GM12874 (cell line): ENCODE measurements at regions not wholly inside any gene's neighbourhood (a gene's known extent, or its start where the extent isn't known, plus 50 kb on each side); places are given as distances from the start of the nearest gene placed in this dataset.

Source experiments
- TF ChIP-seq, protein P1 (sequence below): IDR thresholded peaks from 2 replicates; pipeline ENCODE4 v1.5.1; 2011; ENCODE audit warnings: low read depth, mild to moderate bottlenecking, control low read depth, low read length, moderate library complexity; ENCODE audit not compliant: insufficient read depth

DNA sequence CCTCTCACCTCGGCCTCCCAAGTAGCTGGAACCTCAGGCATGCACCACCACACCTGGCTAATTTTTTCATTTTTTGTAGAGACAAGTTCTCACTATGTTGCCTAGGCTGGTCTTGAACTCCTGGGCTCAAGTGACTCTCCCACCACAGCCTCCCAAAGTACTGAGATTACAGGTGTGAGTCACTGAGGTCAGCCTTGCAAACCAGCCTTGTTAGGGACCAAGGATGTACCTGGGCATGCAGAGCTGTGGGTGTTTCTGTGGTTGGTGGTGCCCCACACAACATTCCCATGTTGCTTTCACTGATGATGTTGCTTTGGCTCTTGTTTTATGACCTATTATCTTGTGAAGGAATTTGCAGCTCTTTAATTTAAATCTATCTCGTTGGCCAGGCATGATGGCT lies 54.8 kb downstream of the OTUD1 start:
- TF ChIP-seq, protein P1, sequence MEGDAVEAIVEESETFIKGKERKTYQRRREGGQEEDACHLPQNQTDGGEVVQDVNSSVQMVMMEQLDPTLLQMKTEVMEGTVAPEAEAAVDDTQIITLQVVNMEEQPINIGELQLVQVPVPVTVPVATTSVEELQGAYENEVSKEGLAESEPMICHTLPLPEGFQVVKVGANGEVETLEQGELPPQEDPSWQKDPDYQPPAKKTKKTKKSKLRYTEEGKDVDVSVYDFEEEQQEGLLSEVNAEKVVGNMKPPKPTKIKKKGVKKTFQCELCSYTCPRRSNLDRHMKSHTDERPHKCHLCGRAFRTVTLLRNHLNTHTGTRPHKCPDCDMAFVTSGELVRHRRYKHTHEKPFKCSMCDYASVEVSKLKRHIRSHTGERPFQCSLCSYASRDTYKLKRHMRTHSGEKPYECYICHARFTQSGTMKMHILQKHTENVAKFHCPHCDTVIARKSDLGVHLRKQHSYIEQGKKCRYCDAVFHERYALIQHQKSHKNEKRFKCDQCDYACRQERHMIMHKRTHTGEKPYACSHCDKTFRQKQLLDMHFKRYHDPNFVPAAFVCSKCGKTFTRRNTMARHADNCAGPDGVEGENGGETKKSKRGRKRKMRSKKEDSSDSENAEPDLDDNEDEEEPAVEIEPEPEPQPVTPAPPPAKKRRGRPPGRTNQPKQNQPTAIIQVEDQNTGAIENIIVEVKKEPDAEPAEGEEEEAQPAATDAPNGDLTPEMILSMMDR, result no peak

DNA sequence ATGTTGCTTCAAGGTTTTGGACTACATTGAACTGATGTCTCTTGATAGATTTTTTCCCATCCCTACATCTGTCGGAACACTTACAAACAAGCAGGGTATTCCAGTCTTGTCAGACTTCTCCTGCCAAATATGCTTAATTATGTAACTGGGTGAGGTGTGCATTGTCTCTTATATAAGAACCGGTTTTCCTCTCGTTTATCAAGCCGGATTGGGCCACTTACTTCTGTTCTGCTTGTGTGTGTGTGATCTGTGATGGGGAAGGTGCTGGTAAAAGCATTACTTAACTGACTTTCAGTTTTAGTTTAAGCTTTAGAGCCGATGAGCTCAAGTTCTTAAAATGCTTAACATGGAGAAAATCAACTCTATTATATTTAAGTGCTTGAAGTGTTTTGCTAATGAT lies 57.9 kb downstream of the OTUD1 start:
- TF ChIP-seq, protein P1, result no peak

DNA sequence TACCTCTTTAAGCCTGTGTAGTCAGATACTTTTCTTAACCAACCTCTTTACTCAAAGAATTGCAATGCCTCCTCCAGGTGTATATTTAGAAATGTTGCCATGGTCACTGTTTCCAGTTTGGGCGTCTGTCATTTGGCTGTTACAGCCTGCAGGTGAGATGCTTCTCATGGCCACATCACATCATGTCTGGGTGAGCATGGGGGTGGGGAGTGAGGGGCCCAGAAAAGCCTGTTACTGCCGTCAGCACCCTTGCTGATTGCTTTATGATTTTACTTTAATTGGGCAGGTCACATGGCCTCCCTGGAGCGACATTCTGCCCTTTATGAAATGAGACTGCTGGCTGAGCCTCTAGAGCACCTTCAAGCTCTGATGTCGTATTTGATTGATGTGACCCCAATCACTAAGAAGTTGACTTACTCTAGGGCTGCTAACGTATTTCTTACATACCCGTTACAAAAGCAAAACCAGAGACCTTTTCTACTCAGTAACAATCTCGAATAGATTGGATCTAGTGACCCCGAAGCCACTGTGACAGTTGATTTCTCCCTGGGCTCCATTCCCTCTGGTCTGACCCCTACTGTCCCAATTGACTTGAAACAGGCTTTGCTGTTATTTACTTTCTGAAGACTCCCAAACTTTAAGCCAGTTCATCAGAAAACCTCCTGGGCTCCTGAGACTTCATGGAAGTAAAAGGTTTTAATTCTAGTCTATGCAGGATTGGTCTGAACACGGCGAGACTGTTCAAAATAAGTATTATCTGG lies 60.7 kb downstream of the OTUD1 start:
- TF ChIP-seq, protein P1, result no peak

DNA sequence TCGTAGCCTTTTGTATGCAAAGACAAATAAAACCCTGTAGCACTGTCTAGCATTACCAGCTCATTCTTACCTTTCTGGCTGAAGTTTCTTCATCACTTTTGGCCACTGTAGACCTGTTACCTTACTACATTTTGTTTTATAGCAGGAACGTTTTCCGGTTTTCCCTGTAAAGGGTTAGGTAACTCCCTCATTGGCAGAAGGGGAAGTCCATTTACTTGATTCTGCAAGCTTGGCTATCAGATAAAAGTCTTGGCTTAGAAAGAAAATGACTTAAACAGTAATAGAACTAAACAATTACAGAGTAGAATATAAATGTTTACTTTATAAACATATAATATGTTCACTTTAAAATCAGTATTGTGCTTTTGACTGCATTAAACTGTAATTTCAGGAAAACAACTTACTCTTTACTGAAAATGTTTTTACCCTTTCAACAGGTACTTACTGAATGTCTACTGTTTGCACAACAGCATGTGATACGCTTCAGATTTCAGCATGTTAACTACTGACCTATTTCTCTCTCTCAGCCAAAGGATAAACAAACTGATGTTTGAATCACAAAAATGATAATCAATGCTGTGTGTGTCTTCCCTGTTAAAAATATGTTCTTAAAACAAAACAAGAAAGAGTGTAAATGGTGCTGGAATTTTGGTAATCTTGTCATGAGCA lies 67.1 kb downstream of the OTUD1 start:
- TF ChIP-seq, protein P1, result no peak

DNA sequence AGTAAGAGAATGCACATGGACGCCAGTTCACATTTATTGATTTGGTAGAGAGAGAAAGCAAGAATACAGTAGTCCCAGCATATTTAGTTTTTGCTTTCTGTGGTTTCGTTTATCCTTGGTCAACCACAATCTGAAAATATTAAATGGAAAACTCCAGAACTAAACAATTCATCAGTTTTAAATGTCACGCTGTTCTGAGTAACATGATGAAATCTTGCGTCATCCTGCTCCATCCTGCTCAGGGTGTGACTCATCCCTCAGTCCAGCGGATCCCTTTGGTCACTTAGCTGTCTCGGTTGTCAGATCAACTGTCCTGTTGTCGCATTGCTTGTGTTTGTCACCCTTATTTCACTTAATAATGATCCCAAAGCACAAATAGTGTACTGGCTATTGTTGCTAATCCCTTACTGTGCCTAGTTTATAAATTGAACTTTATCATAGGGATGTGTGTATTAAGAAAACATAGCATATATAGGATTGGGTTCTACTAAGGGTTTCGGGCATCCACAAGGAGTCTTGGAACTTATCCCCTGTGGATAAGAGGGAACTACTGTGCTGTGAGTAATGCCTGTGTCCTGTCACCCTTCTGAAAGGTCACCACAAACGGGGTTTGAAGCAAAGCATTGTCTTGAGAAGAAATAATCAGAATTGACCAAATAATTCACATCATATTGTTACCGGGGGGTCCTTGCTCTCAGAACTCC lies 73.6 kb downstream of the OTUD1 start:
- TF ChIP-seq, protein P1, result no peak

DNA sequence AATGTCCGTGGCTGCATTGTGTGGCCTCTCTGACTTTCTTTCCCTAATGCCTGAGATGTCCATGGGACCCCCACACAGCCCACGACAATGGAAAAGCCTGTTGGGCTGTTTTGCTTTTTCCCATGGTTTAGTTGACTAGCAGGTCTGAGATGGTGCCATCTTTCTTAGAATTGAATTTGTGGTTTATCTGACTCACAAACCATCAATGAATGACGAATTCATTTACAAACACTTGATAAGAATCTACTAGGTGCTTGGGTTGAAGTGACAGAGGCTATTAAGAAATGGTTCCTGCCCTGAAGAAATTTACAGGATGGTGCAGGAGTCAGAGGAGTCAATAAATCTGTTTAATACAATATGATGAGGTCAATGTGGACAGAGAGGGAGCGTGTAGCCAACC lies 75.4 kb downstream of the OTUD1 start:
- TF ChIP-seq, protein P1, result no peak

DNA sequence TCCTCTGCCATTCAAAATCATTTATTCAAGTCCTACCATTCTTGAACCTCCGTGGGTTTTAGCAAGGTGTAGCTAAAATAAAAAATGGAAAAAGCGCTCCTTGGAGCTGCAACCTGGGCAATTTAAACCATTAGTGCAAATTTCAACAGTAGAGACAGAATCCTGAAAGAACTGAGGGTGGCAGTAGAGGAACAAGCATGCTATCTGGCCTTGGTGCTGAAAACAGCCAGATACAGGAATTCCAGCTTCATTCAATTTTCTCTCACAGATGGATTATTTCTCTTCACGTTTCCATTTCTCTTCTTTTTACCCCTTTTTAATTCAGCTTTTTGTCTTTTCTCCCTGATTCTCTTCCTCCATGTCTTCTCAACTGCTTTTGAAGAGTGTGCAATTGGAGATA lies 77.7 kb downstream of the OTUD1 start:
- TF ChIP-seq, protein P1, result no peak; the same call in 1 of the 2 replicates
